SK-N-SH (cell line): ENCODE measurements at regions not wholly inside any gene's neighbourhood (a gene's known extent, or its start where the extent isn't known, plus 50 kb on each side); places are given as distances from the start of the nearest gene placed in this dataset.
"Not testable (repeated sequence)": the region's sequence is repeated elsewhere in the genome, so short reads cannot be mapped to it uniquely, and the experiment has no call there.

ENCODE experiments used
- CTCF ChIP-seq: fragments of 200-600 bp; sonication (generic); IDR thresholded peaks from 2 replicates; pipeline ENCODE4 v1.6.1; 2017; ENCODE audit warnings: antibody characterized with exemption, mild to moderate bottlenecking, moderate library complexity
- FOXJ3 ChIP-seq: sonication (generic); formaldehyde crosslinking; IDR thresholded peaks from 2 replicates; pipeline ENCODE4 v1.5.1; 2020; ENCODE audit warnings: mild to moderate bottlenecking, missing genetic modification reagents
- FOXM1 ChIP-seq: IDR thresholded peaks from 2 replicates; pipeline ENCODE4 v1.4.0; 2012; ENCODE audit warnings: low read depth, mild to moderate bottlenecking
- GABPA ChIP-seq: IDR thresholded peaks from 2 replicates; pipeline ENCODE4 v1.4.0; 2012; ENCODE audit warnings: low read depth, mild to moderate bottlenecking
- GATA2 ChIP-seq: sonication (generic); formaldehyde crosslinking; IDR thresholded peaks from 2 replicates; pipeline ENCODE4 v1.5.0; 2020; ENCODE audit warnings: mild to moderate bottlenecking, missing genetic modification reagents
- POLR2AphosphoS5 ChIP-seq: IDR thresholded peaks from 2 replicates; pipeline ENCODE4 v1.6.1; 2012; ENCODE audit warnings: low read depth, low read length
- REST ChIP-seq: IDR thresholded peaks from 2 replicates; pipeline ENCODE4 v1.6.1; 2012; ENCODE audit warnings: mild to moderate bottlenecking, low read depth, low read length, moderate library complexity
- SIN3A ChIP-seq: IDR thresholded peaks from 2 replicates; pipeline ENCODE4 v1.6.1; 2012; ENCODE audit warnings: low read depth, mild to moderate bottlenecking, low read length, moderate library complexity, borderline replicate concordance
- YY1 ChIP-seq: IDR thresholded peaks from 2 replicates; pipeline ENCODE4 v1.4.0; 2012; ENCODE audit warnings: low read depth, mild to moderate bottlenecking

- not testable (repeated sequence) for TF ChIP-seq CTCF; POLR2AphosphoS5; FOXM1; SIN3A; FOXJ3; GABPA; REST; YY1; GATA2 (CRISPR knock-in tag)
Measured at GRCh38 chr2:110311713-110312444, 99.5 kb upstream of the MTLN start.
